ENCODE measurements at regions not wholly inside any gene's neighbourhood (a gene's known extent, or its start where the extent isn't known, plus 50 kb on each side); places are given as distances from the start of the nearest gene placed in this dataset.

GRCh38 chr1:239262538-239262937 lies 123.8 kb upstream of the CHRM3 start:
- TF ChIP-seq RAD21 (conservative IDR thresholded peaks at IDR 0.05 in 1 of 2, IDR thresholded peaks at IDR 0.05 in 1 of 2) (no peak), TP53 (CRISPR knock-in tag; IDR thresholded peaks at IDR 0.05) (no peak), CTCF (IDR thresholded peaks at IDR 0.05) (no peak), USF2 (IDR thresholded peaks at IDR 0.05) (no peak), PHF8 (IDR thresholded peaks at IDR 0.05; ENCODE audit: borderline replicate concordance, low read depth) (no peak), ELK1 (IDR thresholded peaks at IDR 0.05; ENCODE audit: low read depth, low read length) (no peak), E2F6 (IDR thresholded peaks at IDR 0.05; ENCODE audit: borderline replicate concordance, low read depth) (no peak), ESRRA (IDR thresholded peaks at IDR 0.05; ENCODE audit: borderline replicate concordance, low read length) (no peak), JUN (IDR thresholded peaks at IDR 0.05) (no peak), MYC (IDR thresholded peaks at IDR 0.05; ENCODE audit: borderline replicate concordance, low read length) (no peak), ZNF302 (CRISPR knock-in tag; IDR thresholded peaks at IDR 0.05) (no peak), POLR2A (IDR thresholded peaks at IDR 0.05; ENCODE audit: low read length) (no peak)
